ENCODE measurements at regions not wholly inside any gene's neighbourhood (a gene's known extent, or its start where the extent isn't known, plus 50 kb on each side); places are given as distances from the start of the nearest gene placed in this dataset.

- Histone ChIP-seq H3K4me3 (ENCODE audit: low read depth, low read length) (no peak overlapping the region), H3K9me3 (ENCODE audit: control insufficient read depth, insufficient read depth, low read depth, low read length) (no peaks in the 10 kb centered on the region), H3K36me3 (ENCODE audit: control insufficient read depth in 2 of 2, insufficient read depth in 1 of 2, low read length in 2 of 2) (no peaks in the 10 kb centered on the region), H3K4me1 (ENCODE audit: control insufficient read depth, insufficient read depth, low read length) (no peaks in the 10 kb centered on the region), H3K27ac (ENCODE audit: extremely low read depth, low read depth, low read length) (no peak overlapping the region)
- CTCF ChIA-PET: interaction anchor here (0.9 kb wide), 1 partner anchor 43 kb away, joined by 3 read pairs; no protein-coding TSS in a partner anchor
- POLR2A ChIA-PET: no interaction called here
- TF ChIP-seq ZNF513 (tag by site-specific recombination; IDR thresholded peaks at IDR 0.05): no peak
- TF ChIP-seq ZNF184 (tag by site-specific recombination; IDR thresholded peaks at IDR 0.05): no peak
- TF ChIP-seq ZNF426 (tag by site-specific recombination; IDR thresholded peaks at IDR 0.05): no peak
- no peak for TF ChIP-seq ZNF768 (tag by site-specific recombination; IDR thresholded peaks at IDR 0.05)
- TF ChIP-seq ZBTB11 (tag by site-specific recombination; conservative IDR thresholded peaks at IDR 0.05; ENCODE audit: low read depth): no peak
- peak; percentile 24; the same call in 1 of the 2 replicates for TF ChIP-seq ZBTB17 (tag by site-specific recombination; IDR thresholded peaks at IDR 0.05)
- 0 out of 2 replicates have a peak, but pooled peaks have one; percentile 11 for TF ChIP-seq FEZF1 (tag by site-specific recombination; IDR thresholded peaks at IDR 0.05)
Measured at GRCh38 chr6:108739496-108740330, 108.5 kb upstream of the ARMC2 start.

- TF ChIP-seq ZNF140 (tag by site-specific recombination; IDR thresholded peaks at IDR 0.05) (no peak), TRIM28 (IDR thresholded peaks at IDR 0.05; ENCODE audit: borderline replicate concordance, low read length) (0 out of 2 replicates have a peak, but pooled peaks have one; percentile 38)
- 0 out of 2 replicates have a peak, but pooled peaks cover under 1% of the 10 kb centered on the region for H3K4me1 ChIP-seq (ENCODE audit: control insufficient read depth, insufficient read depth, low read length)
- ChIA-PET POLR2A (interaction anchor here (0.8 kb wide), 1 partner anchor 182 kb away, joined by 3 read pairs; no protein-coding TSS in a partner anchor), CTCF (interaction anchor here (0.6 to 0.7 kb wide), 2 partner anchors 185 to 1733 kb away, joined by 3 read pairs; no protein-coding TSS in a partner anchor)
- no peaks in the 10 kb centered on the region for H3K9me3 ChIP-seq (ENCODE audit: control insufficient read depth, insufficient read depth, low read depth, low read length)
- no peak overlapping the region for H3K27ac ChIP-seq (ENCODE audit: extremely low read depth, low read depth, low read length)
- H3K36me3 ChIP-seq (ENCODE audit: control insufficient read depth in 2 of 2, insufficient read depth in 1 of 2, low read length in 2 of 2): no peaks in the 10 kb centered on the region
- H3K4me3 ChIP-seq (ENCODE audit: low read depth, low read length): no peak overlapping the region
Measured at GRCh38 chr6:108741331-108741989, 106.8 kb upstream of the ARMC2 start.

- Histone ChIP-seq H3K27ac (ENCODE audit: extremely low read depth, low read depth, low read length) (no peak overlapping the region), H3K9me3 (ENCODE audit: control insufficient read depth, insufficient read depth, low read depth, low read length) (no peaks in the 10 kb centered on the region), H3K4me1 (ENCODE audit: control insufficient read depth, insufficient read depth, low read length) (peaks cover 6% of the 10 kb centered on the region), H3K4me3 (ENCODE audit: low read depth, low read length) (no peak overlapping the region), H3K36me3 (ENCODE audit: control insufficient read depth in 2 of 2, insufficient read depth in 1 of 2, low read length in 2 of 2) (no peaks in the 10 kb centered on the region)
- POLR2A ChIA-PET: no interaction called here
- CTCF ChIA-PET: interaction anchor here (0.8 kb wide), 1 partner anchor 13 kb away, joined by 4 read pairs; no protein-coding TSS in a partner anchor
- TF ChIP-seq SETDB1 (IDR thresholded peaks at IDR 0.05; ENCODE audit: insufficient read length, low read length) (no peak), ZBTB21 (tag by site-specific recombination; IDR thresholded peaks at IDR 0.05) (no peak), ZNF518A (tag by site-specific recombination; conservative IDR thresholded peaks at IDR 0.05; ENCODE audit: low read depth) (no peak), ZNF404 (tag by site-specific recombination; IDR thresholded peaks at IDR 0.05) (no peak), ZBTB20 (tag by site-specific recombination; IDR thresholded peaks at IDR 0.05) (no peak), BCL11A (tag by site-specific recombination; IDR thresholded peaks at IDR 0.05; ENCODE audit: low read depth) (no peak), ZNF785 (tag by site-specific recombination; IDR thresholded peaks at IDR 0.05) (no peak), ZNF510 (tag by site-specific recombination; IDR thresholded peaks at IDR 0.05; ENCODE audit: insufficient replicate concordance) (no peak), ZNF596 (tag by site-specific recombination; IDR thresholded peaks at IDR 0.05) (no peak), KLF16 (tag by site-specific recombination; IDR thresholded peaks at IDR 0.05) (no peak), ZNF132 (tag by site-specific recombination; IDR thresholded peaks at IDR 0.05; ENCODE audit: borderline replicate concordance) (no peak)
Measured at GRCh38 chr6:108742041-108742440, 106.2 kb upstream of the ARMC2 start.

All from HEK293 (cell line).